Hepatocyte (in vitro differentiated cells): ENCODE measurements at regions not wholly inside any gene's neighbourhood (a gene's known extent, or its start where the extent isn't known, plus 50 kb on each side); places are given as distances from the start of the nearest gene placed in this dataset.

Experiments
- EZH2 ChIP-seq: fragments of 200-600 bp; sonication (generic); IDR thresholded peaks from 2 replicates; pipeline ENCODE4 v1.6.1; 2016; ENCODE audit warnings: antibody characterized with exemption, mild to moderate bottlenecking, borderline replicate concordance
- EZH2phosphoT487 ChIP-seq: fragments of 200-600 bp; sonication (generic); IDR thresholded peaks from one replicate; pipeline ENCODE4 v1.6.1; 2018; ENCODE audit warnings: antibody characterized with exemption, mild to moderate bottlenecking, low read depth, moderate library complexity; ENCODE audit not compliant: unreplicated experiment, severe bottlenecking
- TF ChIP-seq, protein P1 (sequence below): fragments of 200-600 bp; sonication (generic); IDR thresholded peaks from 2 replicates; pipeline ENCODE4 v1.5.1; 2016; ENCODE audit warnings: antibody characterized with exemption, mild to moderate bottlenecking; ENCODE audit not compliant: poor library complexity

DNA sequence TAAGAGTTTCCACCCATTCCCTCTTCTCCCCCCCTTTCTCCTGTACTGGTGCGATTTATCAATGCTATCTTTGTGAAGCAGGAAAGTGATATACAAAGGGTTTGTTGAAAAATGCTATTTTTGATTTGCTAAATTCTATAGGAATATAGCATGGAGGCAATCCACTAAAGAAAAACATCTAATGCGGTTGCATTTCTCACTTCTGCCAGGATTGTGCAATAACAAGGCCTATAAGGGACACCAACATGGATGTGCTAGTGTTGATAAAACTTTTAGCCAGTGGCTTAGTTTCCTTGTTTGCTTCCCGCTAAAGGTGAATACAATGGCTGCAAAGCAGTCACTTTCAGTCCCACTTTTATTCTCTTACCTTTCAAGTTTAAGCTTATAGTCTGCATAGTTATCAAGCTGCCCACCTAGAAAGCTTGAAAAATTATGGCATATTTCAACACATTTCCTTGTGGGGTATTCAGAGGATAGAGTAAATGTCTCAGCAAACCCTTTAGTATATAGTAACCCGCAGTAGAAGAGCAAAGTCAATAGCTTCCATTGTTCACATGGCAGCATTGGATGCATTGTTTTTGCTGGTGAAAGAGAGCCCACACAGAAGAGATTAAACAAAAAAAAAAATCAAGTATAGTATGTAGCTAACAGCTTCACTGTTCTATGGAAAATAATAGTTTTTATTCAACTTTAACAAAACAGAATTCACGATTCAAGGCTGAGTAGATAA is 674.6 kb upstream of the SEMA6A start:
- TF ChIP-seq, protein P1, sequence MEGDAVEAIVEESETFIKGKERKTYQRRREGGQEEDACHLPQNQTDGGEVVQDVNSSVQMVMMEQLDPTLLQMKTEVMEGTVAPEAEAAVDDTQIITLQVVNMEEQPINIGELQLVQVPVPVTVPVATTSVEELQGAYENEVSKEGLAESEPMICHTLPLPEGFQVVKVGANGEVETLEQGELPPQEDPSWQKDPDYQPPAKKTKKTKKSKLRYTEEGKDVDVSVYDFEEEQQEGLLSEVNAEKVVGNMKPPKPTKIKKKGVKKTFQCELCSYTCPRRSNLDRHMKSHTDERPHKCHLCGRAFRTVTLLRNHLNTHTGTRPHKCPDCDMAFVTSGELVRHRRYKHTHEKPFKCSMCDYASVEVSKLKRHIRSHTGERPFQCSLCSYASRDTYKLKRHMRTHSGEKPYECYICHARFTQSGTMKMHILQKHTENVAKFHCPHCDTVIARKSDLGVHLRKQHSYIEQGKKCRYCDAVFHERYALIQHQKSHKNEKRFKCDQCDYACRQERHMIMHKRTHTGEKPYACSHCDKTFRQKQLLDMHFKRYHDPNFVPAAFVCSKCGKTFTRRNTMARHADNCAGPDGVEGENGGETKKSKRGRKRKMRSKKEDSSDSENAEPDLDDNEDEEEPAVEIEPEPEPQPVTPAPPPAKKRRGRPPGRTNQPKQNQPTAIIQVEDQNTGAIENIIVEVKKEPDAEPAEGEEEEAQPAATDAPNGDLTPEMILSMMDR: no peak
- TF ChIP-seq EZH2phosphoT487: no peak
- no peak for TF ChIP-seq EZH2
